ENCODE measurements at regions not wholly inside any gene's neighbourhood (a gene's known extent, or its start where the extent isn't known, plus 50 kb on each side); places are given as distances from the start of the nearest gene placed in this dataset.

DNA sequence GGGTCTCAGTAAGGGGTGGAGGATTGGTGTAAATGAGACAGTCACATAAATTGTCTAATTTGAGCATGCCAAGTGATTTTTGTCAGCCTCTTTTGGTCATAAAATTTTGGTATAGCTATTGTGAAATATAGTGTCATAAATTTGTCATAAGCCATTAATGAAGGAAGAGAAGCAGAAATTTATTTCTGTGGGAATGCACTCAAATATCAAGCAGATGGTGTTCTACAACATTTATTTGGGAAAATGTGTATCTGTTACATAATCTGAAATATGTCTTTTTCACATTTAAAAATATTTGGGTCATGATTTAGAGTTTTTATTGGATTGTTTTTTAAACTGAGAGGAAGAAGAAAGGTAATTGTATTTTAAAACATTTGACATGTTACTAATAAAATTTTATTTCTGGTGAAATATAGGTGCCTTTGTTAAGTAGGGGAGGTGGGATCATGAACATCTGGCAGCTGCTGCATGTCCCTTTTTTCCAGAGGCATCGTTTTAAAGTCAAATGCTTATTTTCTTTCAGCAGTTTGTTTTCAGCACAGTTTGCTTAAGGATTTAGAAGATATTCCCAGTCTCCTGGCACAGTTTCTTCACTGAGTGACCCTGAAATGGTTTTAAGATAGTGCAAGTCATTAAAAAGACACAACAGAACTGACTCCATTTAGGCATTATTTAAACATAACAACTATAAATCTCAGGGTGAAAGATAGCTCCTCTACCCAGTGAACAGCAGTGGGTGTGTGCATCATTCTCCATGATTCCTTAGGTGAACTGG lies 371.7 kb downstream of the SNAPC1 start:
- H3K4me2 ChIP-seq (replicated peaks; ENCODE audit: low read depth, low read length, poor library complexity, severe bottlenecking) = no peak overlapping the region
- no peak overlapping the region for H2AFZ ChIP-seq (ENCODE audit: insufficient read depth, low read depth, low read length, poor library complexity, severe bottlenecking)
- CTCF ChIA-PET = interaction anchor here (0.8 to 1.1 kb wide), 6 partner anchors 9 to 296 kb away, joined by 3 to 5 read pairs (median 4); no protein-coding TSS in a partner anchor
- TF ChIP-seq, protein P1, sequence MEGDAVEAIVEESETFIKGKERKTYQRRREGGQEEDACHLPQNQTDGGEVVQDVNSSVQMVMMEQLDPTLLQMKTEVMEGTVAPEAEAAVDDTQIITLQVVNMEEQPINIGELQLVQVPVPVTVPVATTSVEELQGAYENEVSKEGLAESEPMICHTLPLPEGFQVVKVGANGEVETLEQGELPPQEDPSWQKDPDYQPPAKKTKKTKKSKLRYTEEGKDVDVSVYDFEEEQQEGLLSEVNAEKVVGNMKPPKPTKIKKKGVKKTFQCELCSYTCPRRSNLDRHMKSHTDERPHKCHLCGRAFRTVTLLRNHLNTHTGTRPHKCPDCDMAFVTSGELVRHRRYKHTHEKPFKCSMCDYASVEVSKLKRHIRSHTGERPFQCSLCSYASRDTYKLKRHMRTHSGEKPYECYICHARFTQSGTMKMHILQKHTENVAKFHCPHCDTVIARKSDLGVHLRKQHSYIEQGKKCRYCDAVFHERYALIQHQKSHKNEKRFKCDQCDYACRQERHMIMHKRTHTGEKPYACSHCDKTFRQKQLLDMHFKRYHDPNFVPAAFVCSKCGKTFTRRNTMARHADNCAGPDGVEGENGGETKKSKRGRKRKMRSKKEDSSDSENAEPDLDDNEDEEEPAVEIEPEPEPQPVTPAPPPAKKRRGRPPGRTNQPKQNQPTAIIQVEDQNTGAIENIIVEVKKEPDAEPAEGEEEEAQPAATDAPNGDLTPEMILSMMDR (IDR thresholded peaks at IDR 0.05) = no peak
- no peak for TF ChIP-seq EZH2 (IDR thresholded peaks at IDR 0.05; ENCODE audit: borderline replicate concordance, insufficient read depth, low read depth, low read length, poor library complexity, severe bottlenecking)
- no peak overlapping the region for H3K9ac ChIP-seq (ENCODE audit: low read length)
- no peaks in the 10 kb centered on the region for H3K79me2 ChIP-seq (ENCODE audit: control insufficient read depth, insufficient read depth, low read length)
- no peaks in the 10 kb centered on the region for H3K9me3 ChIP-seq (ENCODE audit: control extremely low read depth in 1 of 3, control insufficient read depth in 2 of 3, insufficient read depth in 1 of 3, low read length in 2 of 3)
- Mint-ChIP-seq H3K4me1 (no peaks in the 10 kb centered on the region), H3K9me3 (ENCODE audit: insufficient read depth) (no peaks in the 10 kb centered on the region), H3K4me3 (no peak overlapping the region), H3K27ac (no peak overlapping the region), H3K27me3 (peaks cover 22% of the 10 kb centered on the region)
- no peaks in the 10 kb centered on the region for H3K36me3 ChIP-seq (replicated peaks in 1 of 2; ENCODE audit: control extremely low read depth in 1 of 2, control insufficient read depth in 1 of 2, extremely low read depth in 1 of 2, insufficient read depth in 2 of 2, low read length in 1 of 2)
- H3K4me3 ChIP-seq (ENCODE audit: control extremely low read depth in 1 of 5, extremely low read depth in 1 of 5, insufficient read depth in 1 of 5, low read depth in 2 of 5, low read length in 4 of 5) = no peak overlapping the region
- H3K27ac ChIP-seq (ENCODE audit: low read length in 2 of 2) = no peak overlapping the region
- DNase-seq = no peak
- no peaks in the 10 kb centered on the region for H3K4me1 ChIP-seq (ENCODE audit: control insufficient read depth in 2 of 2, insufficient read depth in 2 of 2, low read length in 2 of 2)
- WGBS (ENCODE audit: insufficient coverage) = no CpG with 5 or more reads among the region's 1 CpG
- H4K20me1 ChIP-seq (ENCODE audit: control insufficient read depth, insufficient read depth, low read length, poor library complexity, severe bottlenecking) = no peaks in the 10 kb centered on the region
- peaks cover 0 to 2% (median 0%) of the 10 kb centered on the region in 4 experiments for H3K27me3 ChIP-seq (replicated peaks in 1 of 4; ENCODE audit: control extremely low read depth in 1 of 4, control insufficient read depth in 3 of 4, insufficient read depth in 4 of 4, low read length in 3 of 4)
- intact Hi-C loops (cut with micrococcal nuclease) = no loop called here
- ATAC-seq (ENCODE audit: low read depth) = no peak
- POLR2A ChIA-PET = no interaction called here

GRCh38 chr14:62138593-62138992 lies 376.4 kb downstream of the SNAPC1 start:
- no peaks in the 10 kb centered on the region for H3K36me3 ChIP-seq (replicated peaks in 1 of 2; ENCODE audit: control extremely low read depth in 1 of 2, control insufficient read depth in 1 of 2, extremely low read depth in 1 of 2, insufficient read depth in 2 of 2, low read length in 1 of 2)
- no peak for TF ChIP-seq EZH2 (IDR thresholded peaks at IDR 0.05; ENCODE audit: borderline replicate concordance, insufficient read depth, low read depth, low read length, poor library complexity, severe bottlenecking)
- TF ChIP-seq, protein P1 (IDR thresholded peaks at IDR 0.05) = no peak
- H3K9me3 ChIP-seq (ENCODE audit: control extremely low read depth in 1 of 3, control insufficient read depth in 2 of 3, insufficient read depth in 1 of 3, low read length in 2 of 3) = no peaks in the 10 kb centered on the region
- no peaks in the 10 kb centered on the region for H4K20me1 ChIP-seq (ENCODE audit: control insufficient read depth, insufficient read depth, low read length, poor library complexity, severe bottlenecking)
- peaks cover 0 to 6% (median 0%) of the 10 kb centered on the region in 4 experiments for H3K27me3 ChIP-seq (replicated peaks in 1 of 4; ENCODE audit: control extremely low read depth in 1 of 4, control insufficient read depth in 3 of 4, insufficient read depth in 4 of 4, low read length in 3 of 4)
- no peaks in the 10 kb centered on the region for H3K4me1 ChIP-seq (ENCODE audit: control insufficient read depth in 2 of 2, insufficient read depth in 2 of 2, low read length in 2 of 2)
- no peaks in the 10 kb centered on the region for H3K79me2 ChIP-seq (ENCODE audit: control insufficient read depth, insufficient read depth, low read length)
- no CpG with 5 or more reads among the region's 1 CpG for WGBS (ENCODE audit: insufficient coverage)
- H2AFZ ChIP-seq (ENCODE audit: insufficient read depth, low read depth, low read length, poor library complexity, severe bottlenecking) = no peak overlapping the region
- no peak overlapping the region for H3K27ac Mint-ChIP-seq
- peaks cover 36% of the 10 kb centered on the region for H3K27me3 Mint-ChIP-seq
- no peak overlapping the region for H3K4me3 ChIP-seq (ENCODE audit: control extremely low read depth in 1 of 5, extremely low read depth in 1 of 5, insufficient read depth in 1 of 5, low read depth in 2 of 5, low read length in 4 of 5)
- no peaks in the 10 kb centered on the region for H3K9me3 Mint-ChIP-seq (ENCODE audit: insufficient read depth)
- intact Hi-C loops (cut with micrococcal nuclease) = no loop called here
- no peak overlapping the region for H3K9ac ChIP-seq (ENCODE audit: low read length)
- H3K4me1 Mint-ChIP-seq = no peaks in the 10 kb centered on the region
- ChIA-PET CTCF (interaction anchor here (1.8 kb wide), 1 partner anchor 12 kb away, joined by 9 read pairs; no protein-coding TSS in a partner anchor), POLR2A (no interaction called here)
- no peak overlapping the region for H3K4me2 ChIP-seq (replicated peaks; ENCODE audit: low read depth, low read length, poor library complexity, severe bottlenecking)
- ATAC-seq (ENCODE audit: low read depth) (no peak), DNase-seq (no peak)
- H3K4me3 Mint-ChIP-seq = no peak overlapping the region
- H3K27ac ChIP-seq (ENCODE audit: low read length in 2 of 2) = no peak overlapping the region
